LNCaP clone FGC (cell line): ENCODE measurements at regions not wholly inside any gene's neighbourhood (a gene's known extent, or its start where the extent isn't known, plus 50 kb on each side); places are given as distances from the start of the nearest gene placed in this dataset.

ENCODE experiments used
- DNase-seq: peaks from one replicate; pipeline ENCODE4 v3.0.0-alpha.2; 2011; ENCODE audit warnings: low read depth
- H3K4me3 ChIP-seq: 2 replicates; pipeline ENCODE4 v1.5.1; 2011; ENCODE audit warnings: mild to moderate bottlenecking, low read depth, low read length, control low read depth
- TF ChIP-seq, protein P1 (sequence below): IDR thresholded peaks from 2 replicates; pipeline ENCODE4 v1.5.1; 2012; ENCODE audit warnings: mild to moderate bottlenecking; ENCODE audit not compliant: control insufficient read depth, insufficient read depth; ENCODE audit errors: extremely low read depth

DNA sequence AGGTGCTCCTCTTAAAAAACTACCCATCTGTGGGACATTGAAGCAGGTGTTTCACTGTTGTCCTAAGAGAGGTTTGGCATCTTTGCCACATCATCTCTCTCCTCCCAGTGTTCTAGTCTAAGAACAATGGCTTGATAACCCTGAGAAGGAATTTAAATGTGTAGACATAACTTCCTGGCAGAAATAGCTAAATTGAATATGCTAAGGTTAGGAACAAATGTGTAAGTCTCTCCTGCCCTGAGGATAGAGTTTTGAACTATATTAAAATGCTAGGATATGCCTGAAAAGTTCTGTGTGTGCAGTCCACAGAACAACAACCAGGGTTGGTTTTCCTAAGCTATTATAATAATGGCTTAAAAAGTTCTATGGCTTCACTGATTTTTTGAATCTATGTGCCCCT is 106.6 kb downstream of the LRRC70 start:
- TF ChIP-seq, protein P1, sequence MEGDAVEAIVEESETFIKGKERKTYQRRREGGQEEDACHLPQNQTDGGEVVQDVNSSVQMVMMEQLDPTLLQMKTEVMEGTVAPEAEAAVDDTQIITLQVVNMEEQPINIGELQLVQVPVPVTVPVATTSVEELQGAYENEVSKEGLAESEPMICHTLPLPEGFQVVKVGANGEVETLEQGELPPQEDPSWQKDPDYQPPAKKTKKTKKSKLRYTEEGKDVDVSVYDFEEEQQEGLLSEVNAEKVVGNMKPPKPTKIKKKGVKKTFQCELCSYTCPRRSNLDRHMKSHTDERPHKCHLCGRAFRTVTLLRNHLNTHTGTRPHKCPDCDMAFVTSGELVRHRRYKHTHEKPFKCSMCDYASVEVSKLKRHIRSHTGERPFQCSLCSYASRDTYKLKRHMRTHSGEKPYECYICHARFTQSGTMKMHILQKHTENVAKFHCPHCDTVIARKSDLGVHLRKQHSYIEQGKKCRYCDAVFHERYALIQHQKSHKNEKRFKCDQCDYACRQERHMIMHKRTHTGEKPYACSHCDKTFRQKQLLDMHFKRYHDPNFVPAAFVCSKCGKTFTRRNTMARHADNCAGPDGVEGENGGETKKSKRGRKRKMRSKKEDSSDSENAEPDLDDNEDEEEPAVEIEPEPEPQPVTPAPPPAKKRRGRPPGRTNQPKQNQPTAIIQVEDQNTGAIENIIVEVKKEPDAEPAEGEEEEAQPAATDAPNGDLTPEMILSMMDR = no peak
- H3K4me3 ChIP-seq = no peak overlapping the region
- DNase-seq = no peak

DNA sequence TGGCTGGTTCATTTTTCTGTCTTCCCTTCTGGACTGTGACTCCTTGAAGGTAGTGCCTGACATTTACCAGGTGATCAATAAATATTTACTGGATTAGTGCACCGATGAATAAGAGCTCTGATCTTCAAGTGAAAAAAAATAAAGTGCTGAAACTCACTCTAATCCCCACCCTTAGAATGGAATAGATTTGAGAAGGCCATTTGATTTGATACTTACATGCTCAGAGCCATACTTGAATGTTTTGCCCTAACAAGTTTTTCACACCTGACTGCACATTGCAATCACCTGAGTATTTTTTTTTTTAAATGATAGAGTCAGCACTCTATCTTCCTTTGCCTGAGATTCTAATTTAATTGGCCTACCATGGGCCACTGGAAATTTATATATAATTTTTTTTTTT is 105.7 kb downstream of the LRRC70 start:
- H3K4me3 ChIP-seq = no peak overlapping the region
- DNase-seq = no peak
- TF ChIP-seq, protein P1 = no peak

DNA sequence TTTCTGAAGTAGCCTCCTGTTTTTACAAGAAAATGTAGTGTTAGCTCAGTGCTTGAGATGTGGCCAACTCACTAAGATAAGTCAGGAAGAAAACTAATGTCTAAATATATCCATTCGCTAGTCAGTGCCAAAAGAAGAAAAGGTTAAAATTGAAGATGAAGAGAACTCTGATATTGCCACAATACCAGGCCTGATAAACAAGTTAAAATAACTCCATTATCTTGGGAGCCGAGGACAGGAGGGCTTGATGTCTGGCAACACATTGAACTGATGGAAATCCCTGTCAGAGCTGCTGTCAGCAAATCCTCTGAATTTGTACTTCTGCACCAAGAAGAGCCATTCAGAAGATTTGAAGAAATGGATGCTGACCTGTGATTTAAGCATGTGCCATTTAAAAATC is 103.4 kb downstream of the LRRC70 start:
- no peak overlapping the region for H3K4me3 ChIP-seq
- TF ChIP-seq, protein P1 = no peak
- DNase-seq = no peak

DNA sequence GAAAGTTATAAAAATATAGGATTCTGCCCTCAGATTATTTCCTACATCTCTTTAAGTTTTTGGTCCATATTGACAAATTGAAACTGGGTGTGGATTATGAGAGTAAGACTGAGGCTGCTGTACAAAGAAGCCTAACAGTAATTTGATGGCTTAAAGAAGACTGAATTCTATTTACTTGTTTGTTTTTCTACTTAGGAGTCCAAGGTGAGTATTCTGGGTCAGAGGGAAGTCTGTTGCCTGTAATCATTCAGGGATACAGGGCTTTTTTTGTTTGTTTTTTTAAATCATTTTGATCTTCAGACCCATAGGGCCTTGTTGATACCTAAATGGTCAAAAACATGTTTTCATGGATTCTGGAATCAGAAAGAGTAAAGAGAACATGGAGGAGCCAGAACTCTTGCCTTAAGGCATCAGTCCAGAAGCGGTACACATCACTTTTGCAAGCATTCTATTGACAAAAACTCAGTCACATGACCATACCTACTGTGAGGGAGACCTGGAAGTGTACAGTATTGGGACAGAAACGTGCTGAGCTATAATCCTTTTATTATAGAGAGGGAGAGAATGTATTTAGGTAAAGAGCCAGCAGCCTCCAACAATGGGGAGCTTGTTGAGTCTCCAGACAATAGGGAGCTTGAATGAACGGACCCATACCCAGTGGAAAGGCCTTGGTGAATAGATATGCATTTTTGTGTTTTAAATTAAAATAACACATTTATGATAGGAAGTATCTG is 102.7 kb downstream of the LRRC70 start:
- no peak for DNase-seq
- TF ChIP-seq, protein P1 = no peak
- no peak overlapping the region for H3K4me3 ChIP-seq

DNA sequence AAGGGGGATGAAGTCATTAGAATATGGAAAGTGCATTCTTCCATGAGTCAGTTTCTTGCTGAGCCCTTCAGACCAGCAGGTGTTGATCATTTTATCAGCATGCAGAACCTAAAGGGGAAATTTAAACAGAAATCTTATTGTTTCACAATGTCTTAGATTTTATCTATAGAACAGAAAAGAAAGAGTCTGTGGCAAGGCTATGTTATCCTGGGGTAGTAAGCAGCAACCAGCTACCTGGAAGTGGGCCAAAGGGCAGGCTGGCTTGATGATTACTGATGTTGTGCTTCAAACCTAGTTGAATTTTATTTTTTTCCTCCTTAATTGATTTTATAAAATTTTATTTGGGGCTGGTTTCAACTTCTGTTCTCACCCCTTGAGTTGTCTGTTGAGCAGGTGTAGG is 101.5 kb downstream of the LRRC70 start:
- no peak for DNase-seq
- H3K4me3 ChIP-seq = no peak overlapping the region
- TF ChIP-seq, protein P1 = no peak
